ENCODE measurements at regions not wholly inside any gene's neighbourhood (a gene's known extent, or its start where the extent isn't known, plus 50 kb on each side); places are given as distances from the start of the nearest gene placed in this dataset.

DNA sequence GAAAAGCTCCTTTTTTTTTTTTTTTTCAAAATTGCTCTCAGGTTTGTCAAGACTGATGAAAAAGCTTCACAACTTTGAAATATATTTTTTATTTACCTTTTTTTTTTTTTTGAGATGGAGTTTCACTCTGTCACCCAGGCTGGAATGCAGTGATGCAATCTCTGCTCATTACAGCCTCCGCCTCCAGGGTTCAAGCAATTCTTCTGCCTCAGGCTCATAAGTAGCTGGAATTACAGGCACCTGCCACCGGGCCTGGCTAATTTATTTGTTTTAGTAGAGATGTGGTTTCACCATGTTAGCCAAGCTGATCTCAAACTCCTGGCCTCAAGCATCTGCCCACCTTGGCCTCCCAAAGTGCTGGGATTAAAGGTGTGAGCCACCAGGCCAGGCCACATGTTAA is 1515.0 kb downstream of the OTOL1 start:
- no peak for TF ChIP-seq JUN (IDR thresholded peaks at IDR 0.05)
- no peak for TF ChIP-seq RNF2 (IDR thresholded peaks at IDR 0.05; ENCODE audit: borderline replicate concordance, low read depth)
- TF ChIP-seq CTCF (IDR thresholded peaks at IDR 0.05): no peak
- TF ChIP-seq, protein P1, sequence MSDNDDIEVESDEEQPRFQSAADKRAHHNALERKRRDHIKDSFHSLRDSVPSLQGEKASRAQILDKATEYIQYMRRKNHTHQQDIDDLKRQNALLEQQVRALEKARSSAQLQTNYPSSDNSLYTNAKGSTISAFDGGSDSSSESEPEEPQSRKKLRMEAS (IDR thresholded peaks at IDR 0.05): no peak
- no peak for TF ChIP-seq POLR2A (IDR thresholded peaks at IDR 0.05; ENCODE audit: low read length)
- no peak for TF ChIP-seq MAFK (IDR thresholded peaks at IDR 0.05; ENCODE audit: partially characterized antibody)
- TF ChIP-seq ZFP36 (IDR thresholded peaks at IDR 0.05; ENCODE audit: borderline replicate concordance, partially characterized antibody): no peak
- TF ChIP-seq RFX5 (IDR thresholded peaks at IDR 0.05): no peak

Measured in A549 (cell line).